Natural killer cell (primary cell): ENCODE measurements at regions not wholly inside any gene's neighbourhood (a gene's known extent, or its start where the extent isn't known, plus 50 kb on each side); places are given as distances from the start of the nearest gene placed in this dataset.

Experiments used
- ATAC-seq, 3 donors: fragments of 150-1000 bp in 2 of 3; fragments of 200-7000 bp in 1 of 3; cut with Tn5 transposase; 1 replicate in 1 of 3; 2 replicates in 2 of 3; pipeline ENCODE4 v1.10.0; 2021; ENCODE audit warnings: mild to moderate bottlenecking in 2 of 3, moderate library complexity in 2 of 3
- DNase-seq, 2 donors: peaks; one replicate each; pipeline versions ENCODE4 v3.0.0 to v3.0.0-alpha.2; 2013 to 2021; ENCODE audit warnings: mixed read lengths in 1 of 2
- H3K27ac ChIP-seq: one replicate; pipeline ENCODE4 v1.5.1; 2013; ENCODE audit warnings: mild to moderate bottlenecking, low read length
- H3K27me3 ChIP-seq: one replicate; pipeline ENCODE4 v1.6.1; 2013; ENCODE audit warnings: low read length; ENCODE audit not compliant: control insufficient read depth, insufficient read depth
- H3K36me3 ChIP-seq: one replicate; pipeline ENCODE4 v1.6.1; 2013; ENCODE audit warnings: low read length; ENCODE audit not compliant: control insufficient read depth, insufficient read depth
- H3K4me1 ChIP-seq: one replicate; pipeline ENCODE4 v1.6.1; 2013; ENCODE audit warnings: low read length; ENCODE audit not compliant: control insufficient read depth, insufficient read depth
- H3K4me3 ChIP-seq: one replicate; pipeline ENCODE4 v1.5.1; 2013; ENCODE audit warnings: low read length
- H3K9me3 ChIP-seq: one replicate; pipeline ENCODE4 v1.6.1; 2013; ENCODE audit warnings: low read length; ENCODE audit not compliant: control insufficient read depth, insufficient read depth
- H3K27ac Mint-ChIP-seq, 2 donors: one replicate each; pipeline ENCODE4 v1.8.0; 2022; ENCODE audit warnings: mild to moderate bottlenecking in 2 of 2, mixed read lengths in 2 of 2, moderate library complexity in 1 of 2
- H3K27me3 Mint-ChIP-seq, 2 donors: one replicate each; pipeline ENCODE4 v1.8.0; 2022; ENCODE audit warnings: low read depth in 2 of 2, mixed read lengths in 2 of 2
- H3K36me3 Mint-ChIP-seq: one replicate; pipeline ENCODE4 v1.8.0; 2022; ENCODE audit warnings: mixed read lengths
- H3K4me1 Mint-ChIP-seq, 2 donors: one replicate each; pipeline ENCODE4 v1.8.0; 2022; ENCODE audit warnings: mixed read lengths in 2 of 2
- H3K4me3 Mint-ChIP-seq: one replicate; pipeline ENCODE4 v1.8.0; 2022; ENCODE audit warnings: mild to moderate bottlenecking, moderate library complexity, mixed read lengths
- H3K9me3 Mint-ChIP-seq, 2 donors: one replicate each; pipeline ENCODE4 v1.8.0; 2022; ENCODE audit warnings: mixed read lengths in 2 of 2
- CTCF ChIP-seq: fragments of 200-600 bp; IDR thresholded peaks from one replicate; pipeline ENCODE4 v1.8.0; 2022; ENCODE audit warnings: antibody characterized with exemption
- WGBS: methylation state at CpG from one replicate; pipeline ENCODE4 v1.1.7; 2013; ENCODE audit warnings: missing lambda C conversion rate; ENCODE audit not compliant: insufficient coverage; 5-methylcytosine and 5-hydroxymethylcytosine counted together
- intact Hi-C: fragments of 100-400 bp; cut with micrococcal nuclease; formaldehyde crosslinking; loops from one replicate; pipeline ENCODE4 v1.14.2; 2022

GRCh38 chr18:22546905-22547570 lies 129.3 kb upstream of the CTAGE1 start:
- no peak for ATAC-seq

DNA sequence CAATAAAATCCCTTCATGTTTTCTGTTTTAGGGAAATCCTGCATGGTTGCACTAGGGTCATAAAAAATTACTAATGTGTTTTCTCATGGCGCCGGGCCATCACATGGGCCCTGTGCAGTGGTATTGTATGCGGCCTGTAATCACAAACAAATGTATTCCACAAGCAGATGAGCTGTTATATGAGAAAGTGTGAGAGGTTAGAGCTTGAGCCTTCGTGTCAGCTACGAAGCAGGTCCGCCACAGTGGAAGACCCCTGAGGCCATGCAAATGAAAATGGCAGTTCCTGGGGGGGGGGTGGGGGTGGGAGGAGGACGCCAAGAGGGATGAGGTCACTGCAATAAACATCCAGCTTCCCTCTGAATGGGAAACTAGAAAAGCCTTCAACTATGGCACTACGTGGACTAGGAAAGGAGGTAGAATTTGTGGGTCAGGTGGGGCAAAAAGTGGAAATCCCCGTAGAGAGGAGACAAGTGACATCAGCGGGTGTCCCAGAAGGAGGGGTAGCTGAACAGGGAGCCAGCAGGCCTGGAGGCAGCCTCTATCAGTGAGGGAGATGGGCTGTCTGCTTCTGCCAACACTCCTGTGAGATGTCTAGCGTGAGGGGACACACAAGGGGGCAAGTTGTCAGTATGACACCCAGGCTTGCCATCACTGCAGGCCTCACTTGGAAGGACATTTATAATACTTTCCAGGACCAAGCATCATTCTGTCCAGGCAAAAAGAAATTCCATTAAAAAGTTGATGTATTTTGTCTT lies 130.3 kb upstream of the CTAGE1 start:
- no peak for ATAC-seq
- peaks cover 11% of the 10 kb centered on the region for H3K4me1 ChIP-seq
- Mint-ChIP-seq H3K4me3 (no peak overlapping the region), H3K27me3 (peaks cover 0 to 5% of the 10 kb centered on the region in 2 donors), H3K9me3 (no peaks in the 10 kb centered on the region), H3K4me1 (peaks cover 19 to 24% of the 10 kb centered on the region in 2 donors), H3K27ac (no peak overlapping the region), H3K36me3 (no peaks in the 10 kb centered on the region)
- intact Hi-C loops, result no loop called here
- no peaks in the 10 kb centered on the region for H3K36me3 ChIP-seq
- no peak for TF ChIP-seq CTCF
- DNase-seq, result no peak
- no peak overlapping the region for H3K27ac ChIP-seq
- 90% methylated on average over 8 of the region's 11 CpGs for WGBS
- H3K27me3 ChIP-seq, result peaks cover 3% of the 10 kb centered on the region
- no peaks in the 10 kb centered on the region for H3K9me3 ChIP-seq
- no peak overlapping the region for H3K4me3 ChIP-seq

More at GRCh38 chr18:22546905-22547570, 129.3 kb upstream of the CTAGE1 start:
- WGBS, result 87% methylated on average over 10 of the region's 10 CpGs
- peaks cover 3% of the 10 kb centered on the region for H3K27me3 ChIP-seq
- intact Hi-C loops, result no loop called here
- no peaks in the 10 kb centered on the region for H3K9me3 Mint-ChIP-seq
- no peak for TF ChIP-seq CTCF
- H3K36me3 ChIP-seq, result no peaks in the 10 kb centered on the region
- no peak overlapping the region for H3K4me3 ChIP-seq
- no peaks in the 10 kb centered on the region for H3K9me3 ChIP-seq
- H3K27ac ChIP-seq, result no peak overlapping the region
- DNase-seq, result no peak
- no peak overlapping the region for H3K27ac Mint-ChIP-seq
- no peak overlapping the region for H3K4me3 Mint-ChIP-seq
- peaks cover 19 to 24% of the 10 kb centered on the region in 2 donors for H3K4me1 Mint-ChIP-seq
- no peaks in the 10 kb centered on the region for H3K27me3 Mint-ChIP-seq
- H3K4me1 ChIP-seq, result peaks cover 11% of the 10 kb centered on the region
- H3K36me3 Mint-ChIP-seq, result no peaks in the 10 kb centered on the region

GRCh38 chr18:22549260-22549937 lies 131.7 kb upstream of the CTAGE1 start:
- peaks cover 0 to 14% of the 10 kb centered on the region in 2 donors for H3K27me3 Mint-ChIP-seq
- H3K36me3 ChIP-seq, result no peaks in the 10 kb centered on the region
- no peak for TF ChIP-seq CTCF
- H3K4me1 Mint-ChIP-seq, result peaks cover 15% of the 10 kb centered on the region in 2 donors
- H3K9me3 Mint-ChIP-seq, result no peaks in the 10 kb centered on the region
- DNase-seq, result no peak
- H3K9me3 ChIP-seq, result no peaks in the 10 kb centered on the region
- peaks cover 3% of the 10 kb centered on the region for H3K27me3 ChIP-seq
- 85% methylated on average over 6 of the region's 6 CpGs for WGBS
- no peak for ATAC-seq
- H3K27ac Mint-ChIP-seq, result no peak overlapping the region
- no peak overlapping the region for H3K4me3 Mint-ChIP-seq
- H3K4me1 ChIP-seq, result peaks cover 9% of the 10 kb centered on the region
- H3K36me3 Mint-ChIP-seq, result no peaks in the 10 kb centered on the region
- H3K4me3 ChIP-seq, result no peak overlapping the region
- intact Hi-C loops, result no loop called here
- no peak overlapping the region for H3K27ac ChIP-seq
